ENCODE measurements at regions not wholly inside any gene's neighbourhood (a gene's known extent, or its start where the extent isn't known, plus 50 kb on each side); places are given as distances from the start of the nearest gene placed in this dataset.
"Not testable (repeated sequence)": the region's sequence is repeated elsewhere in the genome, so short reads cannot be mapped to it uniquely, and the experiment has no call there.

- DNase-seq (ENCODE audit: low spot score), result no peak
Measured at GRCh38 chr3:28575746-28576613, 227.4 kb upstream of the AZI2 start.

GRCh38 chr3:28576614-28577200 is 228.1 kb upstream of the AZI2 start:
- no peak for DNase-seq (ENCODE audit: low spot score)

DNA sequence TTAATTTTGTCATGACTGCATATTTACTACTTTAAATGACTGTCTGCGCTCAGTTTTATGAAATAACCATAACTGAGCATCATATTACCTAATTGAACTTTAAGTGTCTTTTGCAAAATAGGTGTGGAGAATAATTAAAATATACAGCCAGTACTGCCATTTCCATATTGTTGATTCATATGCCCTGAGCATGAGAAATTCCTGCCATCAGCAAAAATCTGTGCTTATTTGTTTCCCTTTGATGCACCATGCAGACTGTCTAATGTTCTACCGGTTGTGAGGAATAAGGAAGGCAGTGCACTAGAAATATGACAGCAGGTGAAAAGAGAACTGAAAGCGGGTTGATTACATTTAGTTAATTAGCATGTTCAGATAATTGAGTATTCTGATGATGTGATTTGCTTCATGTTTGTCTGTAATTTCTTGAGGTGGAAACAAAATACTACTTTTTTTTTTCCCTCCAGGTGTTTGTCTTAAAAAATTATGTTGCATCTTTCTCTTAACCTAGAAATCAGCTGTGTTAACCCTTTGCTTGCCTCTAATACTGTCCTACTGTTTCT is 229.4 kb upstream of the AZI2 start:
- DNase-seq (ENCODE audit: low spot score), result no peak

DNA sequence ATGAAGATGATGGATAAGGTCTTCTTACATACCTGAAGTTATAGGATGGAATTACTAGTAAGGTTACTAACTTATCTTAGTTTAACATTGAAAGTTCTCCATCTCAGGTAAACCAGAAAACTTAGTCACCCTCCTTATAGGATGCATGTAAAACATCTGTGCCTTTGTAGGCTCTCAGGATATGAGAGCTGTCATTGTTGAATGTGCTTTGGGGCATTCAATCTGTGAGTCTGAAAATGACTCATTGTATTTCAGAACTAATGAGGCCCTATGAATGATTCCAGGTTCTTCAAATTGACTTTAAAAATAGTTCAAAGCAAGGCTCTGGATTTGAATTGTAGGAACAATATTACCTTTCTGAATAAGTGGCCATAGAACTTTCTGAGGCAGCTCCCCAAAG is 237.7 kb upstream of the AZI2 start:
- no peak for DNase-seq (ENCODE audit: low spot score)

DNA sequence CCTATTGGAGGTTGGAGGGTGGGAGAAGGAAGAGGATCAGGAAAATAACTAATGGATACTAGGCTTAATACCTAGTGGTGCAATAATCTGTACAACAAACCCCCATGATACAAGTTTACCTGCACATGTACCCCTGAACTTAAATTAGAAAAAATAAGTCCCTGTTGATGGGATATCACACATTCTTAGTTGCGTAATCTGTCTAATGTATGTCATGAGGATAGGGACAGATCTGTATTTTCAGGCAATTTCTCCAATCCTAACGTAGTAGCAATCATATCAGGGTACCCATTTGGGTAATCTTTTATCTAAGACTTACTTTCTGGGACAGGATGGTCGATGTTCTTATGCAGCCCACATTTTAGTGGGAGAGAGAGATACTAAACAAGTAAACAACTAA is 239.1 kb upstream of the AZI2 start:
- DNase-seq (ENCODE audit: low spot score), result no peak

GRCh38 chr3:28590216-28590615 is 241.6 kb upstream of the AZI2 start:
- DNase-seq (ENCODE audit: low spot score), result no peak

DNA sequence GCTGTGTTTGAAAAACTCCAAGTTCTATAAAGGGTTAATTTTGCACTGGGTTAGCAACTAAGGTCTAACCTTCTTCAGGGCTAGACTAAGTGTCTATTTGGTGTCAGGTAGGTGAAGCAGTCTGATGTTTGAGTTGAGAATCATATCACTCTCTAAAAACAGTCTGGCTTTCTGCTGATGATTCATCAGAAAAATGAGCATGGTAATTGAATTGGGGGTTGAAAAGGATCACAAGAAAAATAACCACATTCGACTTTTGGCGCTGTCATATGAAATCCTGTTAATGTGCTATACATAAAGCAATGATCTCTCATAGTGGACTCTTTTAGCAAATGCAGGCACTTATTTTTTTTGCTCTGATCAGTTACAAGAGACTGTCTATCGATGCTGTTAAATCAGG is 242.2 kb upstream of the AZI2 start:
- DNase-seq (ENCODE audit: low spot score), result no peak

GRCh38 chr3:28595372-28595771 is 246.7 kb upstream of the AZI2 start:
- no peak for DNase-seq (ENCODE audit: low spot score)

- DNase-seq (ENCODE audit: low spot score), result no peak
Measured at GRCh38 chr3:28597452-28597851, 248.8 kb upstream of the AZI2 start.

DNA sequence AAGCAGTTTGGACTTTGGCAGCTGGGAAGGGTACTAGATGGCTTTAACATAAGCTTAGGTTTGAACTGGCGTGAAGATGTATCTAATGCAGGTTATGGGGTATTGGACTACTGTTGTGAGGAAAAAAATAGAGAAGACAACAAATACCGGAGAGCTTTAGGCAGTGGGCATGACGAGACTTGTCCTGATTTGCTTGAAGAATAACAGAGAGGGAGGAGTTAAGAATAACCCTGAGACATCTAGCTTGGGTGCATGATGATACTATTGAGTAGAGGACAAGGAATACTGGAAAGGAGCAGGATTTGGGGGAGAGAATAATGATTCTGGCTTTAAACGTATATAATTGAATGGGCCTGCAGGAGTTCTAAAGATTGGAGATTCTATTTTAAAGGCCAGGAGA is 249.5 kb upstream of the AZI2 start:
- no peak for DNase-seq (ENCODE audit: low spot score)

DNA sequence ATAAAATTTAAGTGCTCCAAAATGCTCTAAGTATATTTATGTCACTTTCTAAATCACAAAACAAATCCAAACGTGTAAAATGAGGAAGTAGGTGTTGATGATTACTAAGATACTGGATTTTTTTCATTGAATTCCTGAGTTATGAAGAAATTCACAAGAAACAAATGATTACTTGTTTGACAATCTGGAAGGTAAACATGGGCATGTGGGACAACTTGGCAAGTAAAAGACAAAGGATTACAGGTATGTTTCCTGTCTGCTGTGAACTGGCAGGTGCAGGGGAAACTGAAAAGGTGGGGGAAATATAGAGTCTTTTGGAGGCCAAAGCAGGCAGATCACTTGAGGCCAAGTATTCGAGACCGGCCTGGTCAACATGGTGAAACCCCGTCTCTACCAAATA is 252.7 kb upstream of the AZI2 start:
- no peak for DNase-seq (ENCODE audit: low spot score)

DNA sequence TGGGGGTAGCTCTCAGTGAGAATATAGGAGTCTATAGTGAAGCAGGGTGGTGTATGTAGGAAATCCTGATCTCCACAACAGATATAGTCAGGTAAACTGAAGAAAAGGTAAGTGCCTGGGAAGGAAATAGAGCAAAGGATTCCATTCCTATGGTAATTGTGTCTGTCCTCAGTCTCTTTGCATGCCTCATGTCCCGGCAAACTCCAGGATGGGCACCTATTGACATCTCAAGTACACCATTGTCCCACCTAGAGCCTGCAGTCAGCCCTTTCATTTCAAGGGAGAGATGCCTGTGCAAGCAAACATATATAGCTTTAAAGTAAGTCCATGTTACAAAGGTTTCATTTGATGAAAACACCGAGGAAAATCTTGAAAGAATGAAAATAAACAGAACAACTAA is 257.7 kb upstream of the AZI2 start:
- DNase-seq (ENCODE audit: low spot score), result no peak

DNA sequence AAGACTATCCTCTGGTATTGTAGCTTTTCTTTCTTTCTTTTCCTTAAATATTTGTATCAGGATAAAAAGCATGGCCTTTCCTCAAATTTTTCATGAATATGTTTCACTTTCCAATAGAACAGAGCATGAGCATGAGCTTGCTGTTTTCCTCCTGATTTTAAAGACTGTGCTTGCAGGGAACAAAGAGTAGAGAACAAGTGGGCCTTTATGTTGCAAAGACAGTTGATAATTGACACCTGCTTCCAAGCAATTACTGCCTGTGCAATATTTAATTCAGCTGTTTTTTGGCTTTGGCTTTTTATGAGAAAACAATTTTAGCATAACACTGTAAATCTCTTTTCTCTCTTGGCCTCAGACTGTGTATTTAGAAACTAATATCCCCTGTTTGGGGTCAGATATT is 263.6 kb upstream of the AZI2 start:
- DNase-seq (ENCODE audit: low spot score), result no peak

DNA sequence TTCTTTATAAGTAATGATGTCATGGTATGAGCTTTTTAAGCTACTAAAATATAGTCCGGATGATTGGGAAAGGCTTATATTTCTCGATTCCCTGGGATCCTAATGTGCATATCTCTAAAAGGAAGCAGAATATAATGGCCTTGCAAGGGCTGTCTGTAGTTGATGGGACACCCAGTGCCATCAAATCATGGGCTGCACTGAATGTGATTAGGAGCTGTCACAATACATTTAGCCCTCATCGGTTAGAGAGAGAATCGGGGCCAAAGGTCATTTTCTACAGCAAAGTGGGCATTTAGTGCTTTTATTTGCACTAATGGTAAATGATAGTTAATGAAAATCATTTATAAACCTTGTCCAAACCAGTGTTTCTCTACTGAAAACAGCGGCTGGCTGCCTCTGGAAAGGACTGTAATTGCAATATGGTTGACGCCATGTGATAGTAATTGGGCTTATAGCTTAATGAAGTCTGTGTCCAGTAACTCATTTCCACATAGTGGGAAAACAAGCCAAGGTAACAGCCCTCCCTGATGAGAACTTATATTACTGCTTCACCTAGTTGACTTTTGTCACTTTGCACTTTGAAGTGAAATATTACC is 265.0 kb upstream of the AZI2 start:
- no peak for DNase-seq (ENCODE audit: low spot score)

DNA sequence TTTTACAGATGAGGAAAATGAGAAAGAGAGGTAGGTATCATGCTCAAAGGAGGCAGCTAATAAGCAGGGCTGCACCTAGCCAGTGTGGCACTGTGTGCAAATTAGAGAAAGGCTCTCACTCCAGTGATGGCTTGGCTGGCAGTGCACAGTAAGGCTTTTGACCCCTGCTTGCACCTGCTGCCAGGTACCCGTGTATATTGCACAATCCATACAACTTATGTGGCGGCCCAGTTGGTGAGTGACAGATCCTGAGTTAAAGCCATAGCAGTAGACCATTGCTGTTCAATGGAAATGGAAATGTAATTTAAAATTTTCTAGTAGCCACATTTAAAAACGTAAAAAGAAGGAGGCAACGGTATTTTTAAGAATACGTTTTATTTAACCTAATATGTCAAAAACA is 266.4 kb upstream of the AZI2 start:
- no peak for DNase-seq (ENCODE audit: low spot score)

- no peak for DNase-seq (ENCODE audit: low spot score)
Measured at GRCh38 chr3:28615971-28616370, 267.3 kb upstream of the AZI2 start.

- DNase-seq (ENCODE audit: low spot score), result no peak
Measured at GRCh38 chr3:28617821-28618220, 269.2 kb upstream of the AZI2 start.

GRCh38 chr3:28623106-28623505 is 274.5 kb upstream of the AZI2 start:
- no peak for DNase-seq (ENCODE audit: low spot score)

DNA sequence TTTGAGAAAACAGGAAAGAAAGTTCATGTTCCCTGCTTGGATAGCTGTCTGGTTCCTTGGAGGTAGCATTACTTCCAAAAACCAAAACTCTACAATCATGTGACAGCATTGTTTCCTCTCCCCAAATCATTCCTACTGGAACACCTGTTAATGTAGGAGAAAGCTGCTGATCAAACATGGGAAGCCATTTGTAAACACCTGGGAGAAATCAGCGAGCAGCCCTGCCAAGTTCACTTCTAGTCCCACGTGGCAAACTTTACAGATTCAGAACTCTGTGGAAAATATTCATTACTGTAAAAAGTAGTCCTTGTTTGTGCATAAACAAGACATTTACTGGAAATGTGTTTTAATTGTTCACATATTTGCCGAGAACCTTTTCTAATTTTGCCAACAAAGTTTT is 275.5 kb upstream of the AZI2 start:
- DNase-seq (ENCODE audit: low spot score), result no peak

DNA sequence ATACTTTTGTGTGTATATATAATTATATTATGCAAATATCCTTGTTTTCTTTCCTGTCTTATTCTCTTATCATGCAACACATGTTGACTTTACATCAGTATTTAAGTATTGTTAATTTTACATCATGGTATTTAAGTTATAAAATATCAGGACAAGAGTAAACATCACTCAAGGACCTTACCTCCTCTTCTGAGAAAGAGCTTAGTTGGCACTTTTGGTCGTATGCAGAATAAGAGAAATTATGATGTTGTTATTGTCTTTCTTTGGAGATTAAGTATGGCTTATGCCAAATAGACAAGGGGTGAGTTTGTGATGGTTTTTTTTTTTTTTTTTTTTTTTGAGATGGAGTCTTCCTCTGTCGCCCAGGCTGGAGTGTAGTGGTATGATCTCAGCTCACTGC is 279.2 kb upstream of the AZI2 start:
- DNase-seq (ENCODE audit: low spot score), result not testable (repeated sequence)

- DNase-seq (ENCODE audit: low spot score), result no peak
Measured at GRCh38 chr3:28634019-28634418, 285.4 kb upstream of the AZI2 start.

- DNase-seq (ENCODE audit: low spot score), result no peak
Measured at GRCh38 chr3:28637742-28638141, 289.1 kb upstream of the AZI2 start.

DNA sequence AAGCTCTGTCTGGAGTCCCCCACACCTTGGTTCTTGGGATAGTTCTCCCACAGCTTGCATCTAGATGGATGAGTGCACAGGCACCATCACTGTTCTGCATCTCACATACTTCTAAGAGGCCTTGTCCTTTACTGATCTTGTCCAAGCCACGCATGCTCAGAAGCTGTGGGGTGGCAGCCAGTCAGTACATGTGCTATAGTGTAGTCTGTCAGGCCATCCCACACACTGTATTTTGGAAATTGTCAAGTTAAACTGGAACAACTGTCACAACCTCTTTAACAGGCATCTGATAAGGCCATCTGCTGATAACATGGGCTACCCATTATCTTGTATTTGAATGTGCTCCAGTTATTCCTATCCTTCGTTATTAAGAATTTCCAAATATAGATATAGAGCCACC is 296.5 kb upstream of the AZI2 start:
- DNase-seq (ENCODE audit: low spot score), result no peak
